B cell (primary cell): ENCODE measurements at regions not wholly inside any gene's neighbourhood (a gene's known extent, or its start where the extent isn't known, plus 50 kb on each side); places are given as distances from the start of the nearest gene placed in this dataset.

Source experiments
- ATAC-seq: fragments of 200-7000 bp; cut with Tn5 transposase; one replicate; pipeline ENCODE4 v1.10.0; 2021; ENCODE audit warnings: low read depth, mild to moderate bottlenecking, moderate number of reproducible peaks, moderate library complexity
- CTCF ChIA-PET: fragments of 350-600 bp; sonication (Branson Sonifier 250); formaldehyde crosslinking; loops from one replicate; lab custom pipeline; 2021; ENCODE audit warnings: antibody characterized with exemption, inconsistent platforms; lab: Charles Lee
- POLR2A ChIA-PET: fragments of 350-600 bp; sonication (Branson Sonifier 250); formaldehyde crosslinking; loops from one replicate; lab custom pipeline; 2021; ENCODE audit warnings: antibody characterized with exemption; lab: Charles Lee
- DNase-seq: peaks from one replicate; pipeline ENCODE4 v3.0.0; 2013
- H2AFZ ChIP-seq: 2 replicates; pipeline ENCODE4 v1.6.1; 2012; ENCODE audit warnings: mild to moderate bottlenecking, low read depth, low read length; ENCODE audit not compliant: insufficient read depth, poor library complexity, severe bottlenecking
- H3K27ac ChIP-seq, 2 donors: 1 replicate in 1 of 2; 2 replicates in 1 of 2; pipeline ENCODE4 v1.5.1; 2012 to 2013; ENCODE audit warnings: low read length in 2 of 2, mild to moderate bottlenecking in 2 of 2, moderate library complexity in 1 of 2
- H3K27me3 ChIP-seq, 4 experiments: fragments of 200-600 bp in 1 of 4; sonication (generic) in 1 of 4; replicated peaks in 1 of 4; 1 replicate in 2 of 4; 2 replicates in 2 of 4; pipeline versions ENCODE4 v1.6.1 to v1.7.0; 2013 to 2016; ENCODE audit warnings: low read length in 3 of 4, mild to moderate bottlenecking in 2 of 4, mixed read lengths in 1 of 4, moderate library complexity in 1 of 4; ENCODE audit not compliant: insufficient read depth in 4 of 4, control insufficient read depth in 3 of 4; ENCODE audit errors: control extremely low read depth in 1 of 4
- H3K36me3 ChIP-seq, 2 experiments: replicated peaks in 1 of 2; 1 replicate in 1 of 2; 2 replicates in 1 of 2; pipeline versions ENCODE4 v1.6.1 to v1.7.1; 2013; ENCODE audit warnings: low read length in 1 of 2; ENCODE audit not compliant: insufficient read depth in 2 of 2, control insufficient read depth in 1 of 2; ENCODE audit errors: control extremely low read depth in 1 of 2, extremely low read depth in 1 of 2
- H3K4me1 ChIP-seq, 2 donors: fragments of 200-600 bp in 1 of 2; sonication (generic) in 1 of 2; 1 replicate in 1 of 2; 2 replicates in 1 of 2; pipeline versions ENCODE4 v1.5.1 to v1.6.1; 2013 to 2017; ENCODE audit warnings: low read length in 2 of 2; ENCODE audit not compliant: control insufficient read depth in 2 of 2, insufficient read depth in 2 of 2
- H3K4me2 ChIP-seq: replicated peaks from 2 replicates; pipeline ENCODE3; 2012; ENCODE audit warnings: mild to moderate bottlenecking, low read depth, low read length; ENCODE audit not compliant: poor library complexity, severe bottlenecking
- H3K4me3 ChIP-seq, 5 experiments: fragments of 200-600 bp in 1 of 5; sonication (generic) in 1 of 5; 1 replicate in 3 of 5; 2 replicates in 2 of 5; pipeline versions ENCODE4 v1.5.1 to v1.7.0; 2011 to 2016; ENCODE audit warnings: low read length in 4 of 5, mild to moderate bottlenecking in 4 of 5, low read depth in 2 of 5, control low read depth in 1 of 5, moderate library complexity in 1 of 5; ENCODE audit not compliant: insufficient read depth in 1 of 5; ENCODE audit errors: control extremely low read depth in 1 of 5, extremely low read depth in 1 of 5
- H3K79me2 ChIP-seq: fragments of 200-600 bp; sonication (generic); one replicate; pipeline ENCODE4 v1.6.0; 2016; ENCODE audit warnings: low read length; ENCODE audit not compliant: control insufficient read depth, insufficient read depth
- H3K9ac ChIP-seq: fragments of 200-600 bp; sonication (generic); 2 replicates; pipeline ENCODE4 v1.6.1; 2017; ENCODE audit warnings: mild to moderate bottlenecking, low read length, moderate library complexity
- H3K9me3 ChIP-seq, 3 donors: one replicate each; pipeline versions ENCODE4 v1.6.1 to v1.7.1; 2013; ENCODE audit warnings: low read length in 2 of 3; ENCODE audit not compliant: control insufficient read depth in 2 of 3, insufficient read depth in 1 of 3; ENCODE audit errors: control extremely low read depth in 1 of 3
- H4K20me1 ChIP-seq: 2 replicates; pipeline ENCODE4 v1.6.0; 2012; ENCODE audit warnings: mild to moderate bottlenecking, low read length; ENCODE audit not compliant: insufficient read depth, control insufficient read depth, poor library complexity, severe bottlenecking
- H3K27ac Mint-ChIP-seq: one replicate; pipeline ENCODE4 v1.8.0; 2021; ENCODE audit warnings: mixed read lengths
- H3K27me3 Mint-ChIP-seq: one replicate; pipeline ENCODE4 v1.8.0; 2021; ENCODE audit warnings: mixed read lengths
- H3K4me1 Mint-ChIP-seq: one replicate; pipeline ENCODE4 v1.8.0; 2021; ENCODE audit warnings: mixed read lengths
- H3K4me3 Mint-ChIP-seq: one replicate; pipeline ENCODE4 v1.8.0; 2021; ENCODE audit warnings: mixed read lengths
- H3K9me3 Mint-ChIP-seq: one replicate; pipeline ENCODE4 v1.8.0; 2022; ENCODE audit warnings: mixed read lengths; ENCODE audit not compliant: insufficient read depth
- EZH2 ChIP-seq: IDR thresholded peaks from 2 replicates; pipeline ENCODE4 v1.6.1; 2012; ENCODE audit warnings: borderline replicate concordance, low read depth, mild to moderate bottlenecking, moderate library complexity, low read length; ENCODE audit not compliant: insufficient read depth, poor library complexity, severe bottlenecking
- WGBS: methylation state at CpG from one replicate; pipeline ENCODE4 v1.1.5; 2013; ENCODE audit warnings: missing lambda C conversion rate; ENCODE audit not compliant: insufficient coverage; 5-methylcytosine and 5-hydroxymethylcytosine counted together
- intact Hi-C: fragments of 100-400 bp; cut with micrococcal nuclease; formaldehyde crosslinking; loops from one replicate; pipeline ENCODE4 v1.10.0; 2022
- TF ChIP-seq, protein P1 (sequence below): fragments of 200-600 bp; IDR thresholded peaks from one replicate; pipeline ENCODE4 v1.8.0; 2022; ENCODE audit warnings: antibody characterized with exemption, mild to moderate bottlenecking

DNA sequence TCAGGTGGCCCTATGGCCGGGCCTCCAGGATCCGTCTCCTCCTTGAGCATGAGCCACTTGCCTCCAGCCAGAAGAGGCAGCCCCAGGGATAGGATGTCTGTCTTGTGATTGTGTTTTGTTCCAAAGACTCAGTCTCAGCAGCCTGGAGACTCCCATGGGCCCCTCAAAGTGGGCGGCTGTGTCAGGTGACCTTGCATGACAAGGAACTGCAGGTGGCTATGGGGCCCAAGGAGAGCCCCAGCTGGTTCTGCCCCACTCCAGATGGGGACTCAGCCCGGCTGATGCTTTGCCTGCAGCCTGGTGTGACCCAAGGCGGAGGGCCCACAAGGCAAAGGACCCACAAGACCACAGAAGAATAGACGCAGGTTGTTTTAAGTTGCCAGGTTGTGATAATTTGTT lies 284.3 kb upstream of the IRX4 start:
- Mint-ChIP-seq H3K4me1 (no peaks in the 10 kb centered on the region), H3K4me3 (no peak overlapping the region), H3K27ac (no peak overlapping the region), H3K9me3 (no peaks in the 10 kb centered on the region), H3K27me3 (peaks cover 3% of the 10 kb centered on the region)
- no peak for DNase-seq
- intact Hi-C loops, result no loop called here
- Histone ChIP-seq H3K9ac (no peak overlapping the region), H3K27me3 (no peaks in the 10 kb centered on the region), H3K27ac (no peak overlapping the region), H4K20me1 (no peaks in the 10 kb centered on the region), H3K9me3 (peaks cover 0 to 20% (median 0%) of the 10 kb centered on the region in 3 donors), H3K4me2 (no peak overlapping the region), H3K4me1 (no peaks in the 10 kb centered on the region), H3K79me2 (no peaks in the 10 kb centered on the region), H3K4me3 (no peak overlapping the region), H3K36me3 (no peaks in the 10 kb centered on the region), H2AFZ (no peak overlapping the region)
- WGBS, result 85% methylated on average over 3 of the region's 6 CpGs
- ATAC-seq, result no peak
- POLR2A ChIA-PET, result no interaction called here
- TF ChIP-seq EZH2, result no peak
- TF ChIP-seq, protein P1, sequence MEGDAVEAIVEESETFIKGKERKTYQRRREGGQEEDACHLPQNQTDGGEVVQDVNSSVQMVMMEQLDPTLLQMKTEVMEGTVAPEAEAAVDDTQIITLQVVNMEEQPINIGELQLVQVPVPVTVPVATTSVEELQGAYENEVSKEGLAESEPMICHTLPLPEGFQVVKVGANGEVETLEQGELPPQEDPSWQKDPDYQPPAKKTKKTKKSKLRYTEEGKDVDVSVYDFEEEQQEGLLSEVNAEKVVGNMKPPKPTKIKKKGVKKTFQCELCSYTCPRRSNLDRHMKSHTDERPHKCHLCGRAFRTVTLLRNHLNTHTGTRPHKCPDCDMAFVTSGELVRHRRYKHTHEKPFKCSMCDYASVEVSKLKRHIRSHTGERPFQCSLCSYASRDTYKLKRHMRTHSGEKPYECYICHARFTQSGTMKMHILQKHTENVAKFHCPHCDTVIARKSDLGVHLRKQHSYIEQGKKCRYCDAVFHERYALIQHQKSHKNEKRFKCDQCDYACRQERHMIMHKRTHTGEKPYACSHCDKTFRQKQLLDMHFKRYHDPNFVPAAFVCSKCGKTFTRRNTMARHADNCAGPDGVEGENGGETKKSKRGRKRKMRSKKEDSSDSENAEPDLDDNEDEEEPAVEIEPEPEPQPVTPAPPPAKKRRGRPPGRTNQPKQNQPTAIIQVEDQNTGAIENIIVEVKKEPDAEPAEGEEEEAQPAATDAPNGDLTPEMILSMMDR, result no peak
- CTCF ChIA-PET, result no interaction called here

DNA sequence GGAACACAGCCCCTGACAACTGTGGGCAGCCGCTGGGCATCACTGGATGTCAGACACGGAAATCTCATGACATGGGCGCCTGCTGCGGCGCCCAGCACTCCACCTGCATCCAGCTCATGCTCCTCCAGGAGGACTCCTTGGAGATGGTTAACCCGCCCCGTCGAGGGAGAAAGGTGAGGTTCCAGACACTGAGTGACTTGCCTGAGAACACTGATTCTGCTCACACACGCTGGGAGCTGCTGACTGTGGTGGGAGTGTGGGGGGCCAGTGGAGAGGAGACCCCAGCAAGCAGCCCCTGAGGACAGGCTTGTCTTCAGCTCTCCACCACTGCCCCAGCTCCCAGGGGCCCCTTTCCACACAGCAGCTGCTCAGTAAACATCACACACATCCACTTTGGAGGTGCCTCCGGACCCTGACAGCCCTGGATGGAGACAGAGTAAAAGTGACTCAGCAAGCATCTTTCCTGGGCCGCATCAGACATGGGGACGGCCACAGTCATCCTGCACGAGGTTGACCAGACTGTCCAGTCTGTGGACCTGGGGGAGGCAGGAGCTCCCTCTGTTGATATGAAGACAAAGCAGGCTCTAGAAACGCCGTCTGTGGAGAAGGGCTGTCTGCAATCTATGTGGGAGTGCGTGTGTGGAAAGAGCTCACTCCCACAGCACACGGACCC lies 283.7 kb upstream of the IRX4 start:
- 87% methylated on average over 16 of the region's 17 CpGs for WGBS
- Mint-ChIP-seq H3K4me3 (no peak overlapping the region), H3K4me1 (no peaks in the 10 kb centered on the region), H3K27me3 (peaks cover 3% of the 10 kb centered on the region), H3K9me3 (no peaks in the 10 kb centered on the region), H3K27ac (no peak overlapping the region)
- H3K4me2 ChIP-seq, result no peak overlapping the region
- ChIA-PET CTCF (no interaction called here), POLR2A (no interaction called here)
- ATAC-seq, result no peak
- intact Hi-C loops, result no loop called here
- no peak for TF ChIP-seq EZH2
- TF ChIP-seq, protein P1, result no peak
- no peak overlapping the region for H2AFZ ChIP-seq
- H3K4me1 ChIP-seq, result no peaks in the 10 kb centered on the region
- no peaks in the 10 kb centered on the region for H3K27me3 ChIP-seq
- H3K36me3 ChIP-seq, result no peaks in the 10 kb centered on the region
- H4K20me1 ChIP-seq, result no peaks in the 10 kb centered on the region
- no peak overlapping the region for H3K27ac ChIP-seq
- DNase-seq, result no peak
- H3K9me3 ChIP-seq, result peaks cover 0 to 20% (median 0%) of the 10 kb centered on the region in 3 donors
- H3K79me2 ChIP-seq, result no peaks in the 10 kb centered on the region
- no peak overlapping the region for H3K4me3 ChIP-seq
- H3K9ac ChIP-seq, result no peak overlapping the region
